Osteocyte (in vitro differentiated cells): ENCODE measurements at regions not wholly inside any gene's neighbourhood (a gene's known extent, or its start where the extent isn't known, plus 50 kb on each side); places are given as distances from the start of the nearest gene placed in this dataset.
A peak's percentile ranks its signal among the peaks of the same experiment; 100 is the strongest.

Experiments
- DNase-seq: peaks from one replicate; pipeline ENCODE4 v3.0.0; 2021; ENCODE audit warnings: mixed read lengths; ENCODE audit not compliant: unreplicated experiment; ENCODE audit errors: extremely low spot score
- H3K27ac Mint-ChIP-seq: one replicate; pipeline ENCODE4 v1.8.0; 2021; ENCODE audit warnings: mild to moderate bottlenecking, mixed read lengths; ENCODE audit not compliant: unreplicated experiment
- H3K27me3 Mint-ChIP-seq: one replicate; pipeline ENCODE4 v1.8.0; 2021; ENCODE audit warnings: mixed read lengths; ENCODE audit not compliant: unreplicated experiment
- H3K36me3 Mint-ChIP-seq: one replicate; pipeline ENCODE4 v1.8.0; 2021; ENCODE audit warnings: mixed read lengths; ENCODE audit not compliant: unreplicated experiment
- H3K4me1 Mint-ChIP-seq: one replicate; pipeline ENCODE4 v1.8.0; 2021; ENCODE audit warnings: mixed read lengths; ENCODE audit not compliant: unreplicated experiment
- H3K4me3 Mint-ChIP-seq: one replicate; pipeline ENCODE4 v1.8.0; 2021; ENCODE audit warnings: mild to moderate bottlenecking, moderate library complexity, mixed read lengths; ENCODE audit not compliant: unreplicated experiment
- H3K9me3 Mint-ChIP-seq: one replicate; pipeline ENCODE4 v1.8.0; 2021; ENCODE audit warnings: mixed read lengths; ENCODE audit not compliant: unreplicated experiment
- CTCF ChIP-seq: fragments of 200-600 bp; sonication (generic); IDR thresholded peaks from 2 replicates; pipeline ENCODE4 v1.5.0; 2021; ENCODE audit warnings: antibody characterized with exemption, mild to moderate bottlenecking, moderate library complexity

- Mint-ChIP-seq H3K27me3 (no peaks in the 10 kb centered on the region), H3K9me3 (peaks cover 4% of the 10 kb centered on the region), H3K4me3 (no peak overlapping the region), H3K36me3 (no peaks in the 10 kb centered on the region), H3K27ac (no peak overlapping the region), H3K4me1 (peaks cover 8% of the 10 kb centered on the region)
- no peak for TF ChIP-seq CTCF
- no peak for DNase-seq
Measured at GRCh38 chr2:236342951-236343350, 78.7 kb upstream of the ASB18 start.

- Mint-ChIP-seq H3K27me3 (no peaks in the 10 kb centered on the region), H3K9me3 (peaks cover 4% of the 10 kb centered on the region), H3K36me3 (no peaks in the 10 kb centered on the region), H3K27ac (no peak overlapping the region), H3K4me1 (peaks cover 7% of the 10 kb centered on the region), H3K4me3 (no peak overlapping the region)
- peak; percentile 84 for TF ChIP-seq CTCF
- peak; percentile 84 for DNase-seq
Measured at GRCh38 chr2:236343400-236344161, 79.4 kb upstream of the ASB18 start.

DNA sequence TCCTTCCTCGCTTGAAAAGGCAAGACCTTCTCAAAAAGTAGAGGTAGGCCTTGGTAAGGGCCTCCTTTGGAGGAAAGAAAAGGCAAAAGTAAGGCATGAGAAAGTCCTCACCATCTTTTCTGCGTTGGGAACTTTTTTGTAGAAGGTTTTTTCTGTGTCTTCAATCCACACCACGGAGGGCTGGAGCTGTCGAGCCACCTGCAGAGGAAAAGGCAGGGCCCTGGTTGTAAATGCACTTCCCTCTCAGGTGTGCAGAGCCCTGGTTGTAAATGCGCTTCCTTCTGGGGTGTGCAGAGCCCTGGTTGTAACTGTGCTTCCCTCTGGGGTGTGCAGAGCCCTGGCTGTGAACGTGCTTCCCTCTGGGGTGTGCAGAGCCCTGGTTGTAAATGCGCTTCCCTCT, 80.2 kb upstream of the ASB18 start:
- no peak for DNase-seq
- Mint-ChIP-seq H3K4me1 (no peaks in the 10 kb centered on the region), H3K36me3 (no peaks in the 10 kb centered on the region), H3K4me3 (no peak overlapping the region), H3K9me3 (no peaks in the 10 kb centered on the region), H3K27me3 (no peaks in the 10 kb centered on the region), H3K27ac (no peak overlapping the region)
- no peak for TF ChIP-seq CTCF

- no peaks in the 10 kb centered on the region for H3K4me1 Mint-ChIP-seq
- DNase-seq: no peak
- no peaks in the 10 kb centered on the region for H3K36me3 Mint-ChIP-seq
- no peaks in the 10 kb centered on the region for H3K27me3 Mint-ChIP-seq
- H3K27ac Mint-ChIP-seq: no peak overlapping the region
- H3K9me3 Mint-ChIP-seq: no peaks in the 10 kb centered on the region
- H3K4me3 Mint-ChIP-seq: no peak overlapping the region
- TF ChIP-seq CTCF: no peak
Measured at GRCh38 chr2:236345081-236345714, 81.0 kb upstream of the ASB18 start.

DNA sequence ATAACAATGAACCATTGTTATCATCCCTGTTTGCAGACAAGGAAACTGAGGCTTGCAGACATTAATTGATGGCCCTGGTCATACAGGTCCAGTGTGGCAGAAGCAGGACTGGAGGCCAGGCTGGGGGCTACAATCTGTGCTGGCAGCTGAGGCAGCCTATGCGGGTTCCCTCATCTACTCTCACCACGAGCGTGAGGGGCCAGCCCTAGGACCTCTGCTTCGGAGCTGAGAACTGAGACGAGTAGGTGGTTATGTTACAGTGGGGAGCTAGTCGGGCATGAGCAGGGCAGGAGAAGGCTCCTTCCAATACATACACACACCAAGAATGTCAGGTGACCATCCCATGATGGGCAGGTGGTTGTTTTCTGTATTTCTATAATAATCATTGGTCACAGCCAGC, 82.2 kb upstream of the ASB18 start:
- DNase-seq: no peak
- no peak overlapping the region for H3K27ac Mint-ChIP-seq
- no peak overlapping the region for H3K4me3 Mint-ChIP-seq
- TF ChIP-seq CTCF: no peak
- no peaks in the 10 kb centered on the region for H3K9me3 Mint-ChIP-seq
- H3K27me3 Mint-ChIP-seq: no peaks in the 10 kb centered on the region
- no peaks in the 10 kb centered on the region for H3K4me1 Mint-ChIP-seq
- no peaks in the 10 kb centered on the region for H3K36me3 Mint-ChIP-seq
